Tibial nerve (tissue), 4 donors: ENCODE measurements at regions not wholly inside any gene's neighbourhood (a gene's known extent, or its start where the extent isn't known, plus 50 kb on each side); places are given as distances from the start of the nearest gene placed in this dataset.
"Not testable (repeated sequence)": the region's sequence is repeated elsewhere in the genome, so short reads cannot be mapped to it uniquely, and the experiment has no call there.

Source experiments
- DNase-seq, 2 donors: peaks; one replicate each; pipeline ENCODE4 v3.0.0-alpha.2; 2019; ENCODE audit warnings: low spot score in 2 of 2
- H3K27ac ChIP-seq, 4 donors: fragments of 200-600 bp; sonication (generic) in 3 of 4; one replicate each; pipeline ENCODE4 v1.5.1; 2017 to 2019; ENCODE audit warnings: mild to moderate bottlenecking in 1 of 4
- H3K27me3 ChIP-seq, 2 donors: fragments of 200-600 bp; sonication (generic) in 1 of 2; one replicate each; pipeline versions ENCODE4 v1.5.1 to v1.6.0; 2017 to 2019
- H3K36me3 ChIP-seq, 3 donors: fragments of 200-600 bp; sonication (generic); one replicate each; pipeline ENCODE4 v1.5.1; 2018 to 2019
- H3K4me1 ChIP-seq, 4 donors: fragments of 200-600 bp; sonication (generic) in 3 of 4; one replicate each; pipeline ENCODE4 v1.5.1; 2017 to 2019
- H3K4me3 ChIP-seq, 4 donors: fragments of 200-600 bp; sonication (generic) in 3 of 4; one replicate each; pipeline ENCODE4 v1.5.1; 2017 to 2019; ENCODE audit warnings: mild to moderate bottlenecking in 1 of 4, moderate library complexity in 1 of 4
- H3K9me3 ChIP-seq, 4 donors: fragments of 200-600 bp; sonication (generic) in 3 of 4; one replicate each; pipeline ENCODE4 v1.5.1; 2017 to 2019
- EP300 ChIP-seq, 2 donors: sonication (generic); formaldehyde crosslinking; IDR thresholded peaks; one replicate each; pipeline ENCODE4 v1.6.1; 2017; ENCODE audit warnings: antibody characterized with exemption in 2 of 2, mild to moderate bottlenecking in 1 of 2
- POLR2A ChIP-seq, 2 donors: fragments of 450-650 bp; IDR thresholded peaks; one replicate each; pipeline ENCODE4 v1.6.1; 2017; ENCODE audit warnings: antibody characterized with exemption in 2 of 2, mild to moderate bottlenecking in 2 of 2, moderate library complexity in 2 of 2
- WGBS, 2 donors: methylation state at CpG; one replicate each; pipeline ENCODE4 v1.1.5; 2018; 5-methylcytosine and 5-hydroxymethylcytosine counted together
- TF ChIP-seq, protein P1 (sequence below), 5 experiments: fragments of 200-600 bp in 3 of 5; fragments of 450-650 bp in 2 of 5; sonication (generic) in 3 of 5; IDR thresholded peaks; one replicate each; pipeline ENCODE4 v1.5.1; 2016 to 2019; ENCODE audit warnings: antibody characterized with exemption in 5 of 5, mild to moderate bottlenecking in 3 of 5, moderate library complexity in 2 of 5

GRCh38 chr2:8602809-8603208 is 79.0 kb upstream of the ID2 start:
- H3K4me3 ChIP-seq = no peak overlapping the region
- no peak overlapping the region for H3K27ac ChIP-seq
- no peaks in the 10 kb centered on the region for H3K36me3 ChIP-seq
- TF ChIP-seq, protein P1, sequence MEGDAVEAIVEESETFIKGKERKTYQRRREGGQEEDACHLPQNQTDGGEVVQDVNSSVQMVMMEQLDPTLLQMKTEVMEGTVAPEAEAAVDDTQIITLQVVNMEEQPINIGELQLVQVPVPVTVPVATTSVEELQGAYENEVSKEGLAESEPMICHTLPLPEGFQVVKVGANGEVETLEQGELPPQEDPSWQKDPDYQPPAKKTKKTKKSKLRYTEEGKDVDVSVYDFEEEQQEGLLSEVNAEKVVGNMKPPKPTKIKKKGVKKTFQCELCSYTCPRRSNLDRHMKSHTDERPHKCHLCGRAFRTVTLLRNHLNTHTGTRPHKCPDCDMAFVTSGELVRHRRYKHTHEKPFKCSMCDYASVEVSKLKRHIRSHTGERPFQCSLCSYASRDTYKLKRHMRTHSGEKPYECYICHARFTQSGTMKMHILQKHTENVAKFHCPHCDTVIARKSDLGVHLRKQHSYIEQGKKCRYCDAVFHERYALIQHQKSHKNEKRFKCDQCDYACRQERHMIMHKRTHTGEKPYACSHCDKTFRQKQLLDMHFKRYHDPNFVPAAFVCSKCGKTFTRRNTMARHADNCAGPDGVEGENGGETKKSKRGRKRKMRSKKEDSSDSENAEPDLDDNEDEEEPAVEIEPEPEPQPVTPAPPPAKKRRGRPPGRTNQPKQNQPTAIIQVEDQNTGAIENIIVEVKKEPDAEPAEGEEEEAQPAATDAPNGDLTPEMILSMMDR (IDR thresholded peaks at IDR 0.05) = no peak
- no peak for TF ChIP-seq POLR2A (IDR thresholded peaks at IDR 0.05)
- TF ChIP-seq EP300 (IDR thresholded peaks at IDR 0.05) = no peak
- no peaks in the 10 kb centered on the region for H3K27me3 ChIP-seq
- no peak for DNase-seq
- H3K9me3 ChIP-seq = no peaks in the 10 kb centered on the region
- WGBS, 2 donors = 89 to 91% methylated on average over 3 of the region's 3 CpGs
- H3K4me1 ChIP-seq = no peaks in the 10 kb centered on the region

DNA sequence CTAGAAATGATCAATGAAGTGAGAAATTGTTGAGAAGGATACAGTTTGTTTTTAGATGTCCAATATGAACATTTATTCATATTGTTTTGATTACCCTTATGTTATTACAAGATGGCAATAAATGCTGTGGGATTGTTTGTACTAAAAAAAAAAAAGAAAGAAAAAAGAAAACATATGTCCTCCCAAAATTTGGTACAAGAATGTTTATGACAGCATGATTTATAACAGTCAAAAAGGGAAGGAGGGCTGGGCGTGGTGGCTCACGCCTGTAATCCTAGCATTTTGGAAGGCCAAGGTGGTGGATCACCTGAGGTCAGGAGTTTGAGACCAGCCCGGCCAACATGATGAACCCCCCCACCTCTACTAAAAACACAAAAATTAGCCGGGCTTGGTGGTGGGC is 78.5 kb upstream of the ID2 start:
- H3K9me3 ChIP-seq, H3K36me3 ChIP-seq, DNase-seq, H3K4me3 ChIP-seq, H3K27ac ChIP-seq, H3K27me3 ChIP-seq, H3K4me1 ChIP-seq: not testable (repeated sequence)
- 84 to 93% methylated on average over 4 of the region's 4 CpGs for WGBS, 2 donors

GRCh38 chr2:8604262-8604661 is 77.6 kb upstream of the ID2 start:
- no peaks in the 10 kb centered on the region for H3K36me3 ChIP-seq
- H3K4me3 ChIP-seq = no peak overlapping the region
- TF ChIP-seq POLR2A (IDR thresholded peaks at IDR 0.05) = no peak
- no peak for TF ChIP-seq EP300 (IDR thresholded peaks at IDR 0.05)
- TF ChIP-seq, protein P1 (IDR thresholded peaks at IDR 0.05) = no peak
- no peaks in the 10 kb centered on the region for H3K9me3 ChIP-seq
- H3K4me1 ChIP-seq = no peaks in the 10 kb centered on the region
- no peaks in the 10 kb centered on the region for H3K27me3 ChIP-seq
- no peak overlapping the region for H3K27ac ChIP-seq
- WGBS, 2 donors = 82 to 88% methylated on average over 2 of the region's 2 CpGs
- DNase-seq = no peak

- DNase-seq = no peak
- Histone ChIP-seq H3K36me3 (no peaks in the 10 kb centered on the region), H3K9me3 (no peaks in the 10 kb centered on the region), H3K27me3 (no peaks in the 10 kb centered on the region), H3K4me3 (no peak overlapping the region), H3K27ac (no peak overlapping the region), H3K4me1 (no peaks in the 10 kb centered on the region)
- 89 to 91% methylated on average over 8 of the region's 8 CpGs for WGBS, 2 donors
- TF ChIP-seq EP300 (IDR thresholded peaks at IDR 0.05) (no peak), POLR2A (IDR thresholded peaks at IDR 0.05) (no peak)
- TF ChIP-seq, protein P1 (IDR thresholded peaks at IDR 0.05) = no peak
These were observed 76.3 kb upstream of the ID2 start for GRCh38 chr2:8605351-8606065.

DNA sequence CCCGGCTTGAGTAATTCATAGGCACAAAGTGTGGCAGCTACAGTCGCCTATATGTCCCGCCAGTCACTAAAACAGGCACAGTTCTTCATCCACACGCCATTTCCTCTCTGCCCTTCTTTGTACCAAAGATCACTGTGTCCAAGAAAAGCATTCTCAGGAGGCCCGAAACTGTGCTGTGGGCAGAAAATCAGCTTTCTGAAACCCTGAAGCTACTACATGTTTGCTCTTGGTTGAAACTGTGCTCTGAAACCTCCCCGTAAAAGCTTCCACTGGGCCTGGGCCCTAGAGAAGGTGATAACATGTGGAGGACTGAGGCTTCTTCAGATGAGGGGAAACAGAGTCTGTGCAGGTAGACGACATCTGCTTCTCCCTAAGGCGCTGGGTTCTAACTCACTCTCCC is 75.6 kb upstream of the ID2 start:
- TF ChIP-seq EP300 (IDR thresholded peaks at IDR 0.05) = no peak
- TF ChIP-seq, protein P1 (IDR thresholded peaks at IDR 0.05) = no peak
- no peak for TF ChIP-seq POLR2A (IDR thresholded peaks at IDR 0.05)
- no peaks in the 10 kb centered on the region for H3K4me1 ChIP-seq
- WGBS, 2 donors = 79 to 87% methylated on average over 8 of the region's 8 CpGs
- H3K9me3 ChIP-seq = no peaks in the 10 kb centered on the region
- H3K4me3 ChIP-seq = no peak overlapping the region
- no peaks in the 10 kb centered on the region for H3K36me3 ChIP-seq
- no peak for DNase-seq
- no peaks in the 10 kb centered on the region for H3K27me3 ChIP-seq
- H3K27ac ChIP-seq = no peak overlapping the region
